ENCODE measurements at regions not wholly inside any gene's neighbourhood (a gene's known extent, or its start where the extent isn't known, plus 50 kb on each side); places are given as distances from the start of the nearest gene placed in this dataset.

GRCh38 chr12:74381958-74382357 is 155.7 kb upstream of the ATXN7L3B start:
- TF ChIP-seq CTCF (IDR thresholded peaks at IDR 0.05; ENCODE audit: poor library complexity, severe bottlenecking) (no peak), POLR2AphosphoS5 (IDR thresholded peaks at IDR 0.05) (no peak), TAF1 (IDR thresholded peaks at IDR 0.05; ENCODE audit: low read depth) (no peak), EP300 (conservative IDR thresholded peaks at IDR 0.05; ENCODE audit: poor library complexity, severe bottlenecking) (no peak)

Measured in neural cell (in vitro differentiated cells).